ENCODE measurements at regions not wholly inside any gene's neighbourhood (a gene's known extent, or its start where the extent isn't known, plus 50 kb on each side); places are given as distances from the start of the nearest gene placed in this dataset.
A peak's percentile ranks its signal among the peaks of the same experiment; 100 is the strongest.

GRCh38 chr12:94874518-94875302, 128.8 kb downstream of the NDUFA12 start:
- no peak for TF ChIP-seq CTCF (IDR thresholded peaks at IDR 0.05; ENCODE audit: partially characterized antibody, unreplicated experiment)
- no peaks in the 10 kb centered on the region for H3K36me3 Mint-ChIP-seq (ENCODE audit: unreplicated experiment)
- H3K4me1 Mint-ChIP-seq (ENCODE audit: low read depth, unreplicated experiment), result peaks cover 1% of the 10 kb centered on the region
- H3K4me3 Mint-ChIP-seq (ENCODE audit: unreplicated experiment), result peak overlapping the region; percentile 87
- H3K27me3 Mint-ChIP-seq (ENCODE audit: unreplicated experiment), result peaks cover 10% of the 10 kb centered on the region
- no peak overlapping the region for H3K27ac Mint-ChIP-seq (ENCODE audit: unreplicated experiment)
- H3K9me3 Mint-ChIP-seq (ENCODE audit: unreplicated experiment), result no peaks in the 10 kb centered on the region
- DNase-seq, result no peak

GRCh38 chr12:94873734-94874517, 129.6 kb downstream of the NDUFA12 start:
- H3K36me3 Mint-ChIP-seq (ENCODE audit: unreplicated experiment), result no peaks in the 10 kb centered on the region
- H3K27me3 Mint-ChIP-seq (ENCODE audit: unreplicated experiment), result peaks cover 10% of the 10 kb centered on the region
- no peaks in the 10 kb centered on the region for H3K9me3 Mint-ChIP-seq (ENCODE audit: unreplicated experiment)
- peak; percentile 53 for DNase-seq
- peaks cover 1% of the 10 kb centered on the region for H3K4me1 Mint-ChIP-seq (ENCODE audit: low read depth, unreplicated experiment)
- TF ChIP-seq CTCF (IDR thresholded peaks at IDR 0.05; ENCODE audit: partially characterized antibody, unreplicated experiment), result no peak
- peak overlapping the region; percentile 87 for H3K4me3 Mint-ChIP-seq (ENCODE audit: unreplicated experiment)
- H3K27ac Mint-ChIP-seq (ENCODE audit: unreplicated experiment), result no peak overlapping the region

- Mint-ChIP-seq H3K27ac (ENCODE audit: unreplicated experiment) (no peak overlapping the region), H3K36me3 (ENCODE audit: unreplicated experiment) (no peaks in the 10 kb centered on the region), H3K4me1 (ENCODE audit: low read depth, unreplicated experiment) (peaks cover 1% of the 10 kb centered on the region), H3K9me3 (ENCODE audit: unreplicated experiment) (no peaks in the 10 kb centered on the region), H3K4me3 (ENCODE audit: unreplicated experiment) (peak overlapping the region; percentile 85), H3K27me3 (ENCODE audit: unreplicated experiment) (peaks cover 10% of the 10 kb centered on the region)
- no peak for TF ChIP-seq CTCF (IDR thresholded peaks at IDR 0.05; ENCODE audit: partially characterized antibody, unreplicated experiment)
- peak; percentile 36 for DNase-seq
Observed at GRCh38 chr12:94872971-94873733, 130.3 kb downstream of the NDUFA12 start.

- Mint-ChIP-seq H3K36me3 (ENCODE audit: unreplicated experiment) (no peaks in the 10 kb centered on the region), H3K4me1 (ENCODE audit: low read depth, unreplicated experiment) (peaks cover 3% of the 10 kb centered on the region)
Observed at GRCh38 chr12:94872671-94872970, 130.9 kb downstream of the NDUFA12 start.

More at GRCh38 chr12:94872671-94872970, 130.9 kb downstream of the NDUFA12 start:
- H3K27me3 Mint-ChIP-seq (ENCODE audit: unreplicated experiment), result peaks cover 10% of the 10 kb centered on the region
- no peaks in the 10 kb centered on the region for H3K9me3 Mint-ChIP-seq (ENCODE audit: unreplicated experiment)
- DNase-seq, result no peak
- H3K4me3 Mint-ChIP-seq (ENCODE audit: unreplicated experiment), result peak overlapping the region; percentile 85
- TF ChIP-seq CTCF (IDR thresholded peaks at IDR 0.05; ENCODE audit: partially characterized antibody, unreplicated experiment), result no peak
- H3K27ac Mint-ChIP-seq (ENCODE audit: unreplicated experiment), result no peak overlapping the region
